Hindlimb muscle (tissue), 1 donor: ENCODE measurements at regions not wholly inside any gene's neighbourhood (a gene's known extent, or its start where the extent isn't known, plus 50 kb on each side); places are given as distances from the start of the nearest gene placed in this dataset.
"Not testable (repeated sequence)": the region's sequence is repeated elsewhere in the genome, so short reads cannot be mapped to it uniquely, and the experiment has no call there.

Experiments used
- DNase-seq: peaks from one replicate; pipeline ENCODE4 v3.0.0-alpha.2; 2013

- not testable (repeated sequence) for DNase-seq
Measured at GRCh38 chr20:26091921-26092320, 395.3 kb upstream of the ZNF337 start.

- not testable (repeated sequence) for DNase-seq
Measured at GRCh38 chr20:26086195-26086594, 389.5 kb upstream of the ZNF337 start.

GRCh38 chr20:26073972-26074371, 377.3 kb upstream of the ZNF337 start:
- DNase-seq: not testable (repeated sequence)

GRCh38 chr20:26059324-26059723, 362.7 kb upstream of the ZNF337 start:
- DNase-seq: not testable (repeated sequence)

- DNase-seq: not testable (repeated sequence)
Measured at GRCh38 chr20:26058446-26058845, 361.8 kb upstream of the ZNF337 start.

- DNase-seq: not testable (repeated sequence)
Measured at GRCh38 chr20:26057135-26057752, 360.6 kb upstream of the ZNF337 start.

GRCh38 chr20:26025792-26026191, 329.1 kb upstream of the ZNF337 start:
- not testable (repeated sequence) for DNase-seq

GRCh38 chr20:26010942-26011276, 314.3 kb upstream of the ZNF337 start:
- DNase-seq: not testable (repeated sequence)

GRCh38 chr20:26010224-26010941, 313.7 kb upstream of the ZNF337 start:
- peak; percentile 13 for DNase-seq

- peak; percentile 83 for DNase-seq
Measured at GRCh38 chr20:26009402-26010223, 313.0 kb upstream of the ZNF337 start.

GRCh38 chr20:26008026-26008425, 311.4 kb upstream of the ZNF337 start:
- not testable (repeated sequence) for DNase-seq

- DNase-seq: not testable (repeated sequence)
Measured at GRCh38 chr20:26006164-26006563, 309.5 kb upstream of the ZNF337 start.

- not testable (repeated sequence) for DNase-seq
Measured at GRCh38 chr20:26003959-26004358, 307.3 kb upstream of the ZNF337 start.

- DNase-seq: not testable (repeated sequence)
Measured at GRCh38 chr20:25997367-25998038, 300.9 kb upstream of the ZNF337 start.

- no peak for DNase-seq
Measured at GRCh38 chr20:25992146-25992545, 295.5 kb upstream of the ZNF337 start.

- DNase-seq: no peak
Measured at GRCh38 chr20:25991756-25992130, 295.1 kb upstream of the ZNF337 start.

GRCh38 chr20:25991051-25991755, 294.6 kb upstream of the ZNF337 start:
- DNase-seq: no peak

GRCh38 chr20:25989686-25990085, 293.0 kb upstream of the ZNF337 start:
- DNase-seq: not testable (repeated sequence)

- DNase-seq: no peak
Measured at GRCh38 chr20:25989196-25989595, 292.5 kb upstream of the ZNF337 start.

- not testable (repeated sequence) for DNase-seq
Measured at GRCh38 chr20:25987928-25988560, 291.4 kb upstream of the ZNF337 start.

- DNase-seq: peak; percentile 22
Measured at GRCh38 chr20:25987073-25987927, 290.6 kb upstream of the ZNF337 start.
